Fibroblast of villous mesenchyme (primary cell): ENCODE measurements at regions not wholly inside any gene's neighbourhood (a gene's known extent, or its start where the extent isn't known, plus 50 kb on each side); places are given as distances from the start of the nearest gene placed in this dataset.
"Not testable (repeated sequence)": the region's sequence is repeated elsewhere in the genome, so short reads cannot be mapped to it uniquely, and the experiment has no call there.

ENCODE experiments used
- DNase-seq: peaks from one replicate; pipeline ENCODE4 v3.0.0-alpha.2; 2010; ENCODE audit warnings: low read depth
- H3K4me3 ChIP-seq: 2 replicates; pipeline ENCODE4 v1.5.1; 2011; ENCODE audit warnings: low read depth, mild to moderate bottlenecking, low read length
- CTCF ChIP-seq: IDR thresholded peaks from 2 replicates; pipeline ENCODE4 v1.5.1; 2012; ENCODE audit warnings: low read depth, mild to moderate bottlenecking, low read length; ENCODE audit not compliant: insufficient read depth

GRCh38 chr21:32930673-32931072 lies 95.1 kb upstream of the OLIG2 start:
- no peak overlapping the region for H3K4me3 ChIP-seq
- DNase-seq = no peak
- TF ChIP-seq CTCF = no peak

DNA sequence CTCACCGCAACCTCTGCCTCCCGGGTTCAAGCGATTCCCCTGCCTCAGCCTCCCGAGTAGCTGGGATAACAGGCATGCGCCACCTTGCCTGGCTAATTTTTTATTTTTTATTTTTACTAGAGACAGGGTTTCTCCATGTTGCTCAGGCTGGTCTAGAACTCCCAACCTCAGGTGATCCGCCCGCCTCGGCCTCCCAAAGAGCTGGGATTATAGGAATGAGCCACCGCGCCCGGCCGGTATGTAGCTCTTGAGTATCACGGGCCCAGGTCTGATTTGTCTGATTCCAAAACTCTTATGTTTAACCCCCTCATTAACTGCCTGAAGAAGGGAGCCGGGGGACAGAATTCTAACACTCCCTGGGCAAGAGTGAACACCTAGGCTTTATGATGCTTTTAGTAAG lies 91.7 kb upstream of the OLIG2 start:
- not testable (repeated sequence) for H3K4me3 ChIP-seq, DNase-seq

DNA sequence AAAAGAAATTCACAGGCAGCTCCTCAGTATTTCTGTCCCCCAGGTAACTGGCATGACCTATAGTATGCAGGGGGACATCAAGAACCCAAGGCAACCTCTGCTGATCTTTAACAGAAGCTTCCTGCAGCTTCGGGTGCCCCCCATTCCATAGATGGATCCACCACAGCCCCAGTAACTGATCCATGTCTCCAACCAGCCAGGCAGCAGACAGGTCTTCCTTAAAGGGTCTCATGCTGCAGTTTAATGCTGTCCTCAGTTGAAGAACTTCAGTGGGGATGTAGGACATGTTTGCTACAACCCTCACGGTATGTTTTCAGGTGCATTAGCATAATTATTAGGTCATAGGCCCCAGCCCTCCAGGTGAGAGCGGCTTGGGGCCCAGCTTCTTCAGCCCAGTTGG lies 90.9 kb upstream of the OLIG2 start:
- TF ChIP-seq CTCF = no peak
- H3K4me3 ChIP-seq = no peak overlapping the region
- no peak for DNase-seq

DNA sequence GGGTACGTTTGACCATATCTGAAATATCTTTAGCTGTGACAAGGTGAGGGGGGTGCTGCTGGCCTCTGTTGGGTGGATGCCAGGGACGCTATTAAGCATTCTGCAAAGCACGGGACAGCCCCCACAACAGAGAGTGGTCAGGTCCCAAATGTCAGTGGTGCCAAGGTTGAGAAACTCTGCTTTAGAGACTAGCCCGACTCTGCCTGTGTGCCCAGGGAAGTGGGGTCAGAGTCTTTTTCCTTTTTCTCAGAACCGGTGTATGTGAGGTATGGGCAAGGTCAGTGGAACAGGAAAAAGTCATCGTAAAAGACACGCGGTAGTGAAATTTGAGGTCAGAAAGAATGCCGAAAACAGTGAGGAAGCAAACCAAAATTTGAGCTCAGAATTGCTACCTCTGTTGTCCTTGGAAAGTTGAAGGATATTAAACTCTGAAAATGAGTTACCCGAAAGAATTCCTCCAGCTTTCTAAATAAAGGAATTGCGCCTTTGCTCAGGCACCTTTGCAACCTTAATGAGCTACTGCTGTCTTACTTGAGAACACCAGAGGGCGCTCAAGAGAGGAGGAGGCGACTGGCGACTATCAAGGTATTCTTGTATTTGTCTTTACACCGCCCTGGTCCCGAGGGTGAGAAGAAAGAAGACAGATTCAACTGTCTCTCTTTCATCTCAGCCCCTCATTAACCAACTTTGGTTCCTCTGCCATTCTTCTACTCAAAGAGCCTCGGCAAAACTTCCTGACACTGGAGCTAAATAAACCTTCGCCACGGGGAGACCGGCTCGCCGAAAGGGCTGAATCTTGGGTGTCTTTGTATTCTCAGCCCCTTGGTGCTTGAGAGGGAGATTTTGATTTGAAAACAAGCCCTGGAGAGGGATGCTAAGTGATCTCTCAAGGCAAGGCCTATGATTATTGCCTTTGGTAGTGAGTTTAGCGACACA lies 85.4 kb upstream of the OLIG2 start:
- peak; percentile 49 for DNase-seq
- H3K4me3 ChIP-seq = no peak overlapping the region
- peak; percentile 84 for TF ChIP-seq CTCF

DNA sequence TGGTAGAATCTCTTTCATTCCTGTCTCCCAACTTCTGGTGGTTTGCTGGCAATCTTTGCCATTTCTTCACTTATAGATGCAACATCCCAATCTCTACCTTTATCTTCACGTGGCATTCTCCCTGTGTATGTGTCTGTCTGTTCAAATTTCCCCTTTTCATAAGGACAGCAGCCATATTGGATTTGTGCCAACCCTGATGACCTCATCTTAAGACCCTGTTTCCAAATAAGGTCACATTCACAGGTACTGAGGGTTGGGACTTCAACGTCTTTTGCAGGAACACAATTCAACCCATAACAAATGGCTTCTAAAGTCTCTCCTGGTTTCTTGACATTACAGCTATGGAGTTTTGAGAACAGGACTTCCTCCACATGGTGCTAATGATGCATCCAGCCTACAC lies 84.5 kb upstream of the OLIG2 start:
- TF ChIP-seq CTCF = no peak
- no peak for DNase-seq

DNA sequence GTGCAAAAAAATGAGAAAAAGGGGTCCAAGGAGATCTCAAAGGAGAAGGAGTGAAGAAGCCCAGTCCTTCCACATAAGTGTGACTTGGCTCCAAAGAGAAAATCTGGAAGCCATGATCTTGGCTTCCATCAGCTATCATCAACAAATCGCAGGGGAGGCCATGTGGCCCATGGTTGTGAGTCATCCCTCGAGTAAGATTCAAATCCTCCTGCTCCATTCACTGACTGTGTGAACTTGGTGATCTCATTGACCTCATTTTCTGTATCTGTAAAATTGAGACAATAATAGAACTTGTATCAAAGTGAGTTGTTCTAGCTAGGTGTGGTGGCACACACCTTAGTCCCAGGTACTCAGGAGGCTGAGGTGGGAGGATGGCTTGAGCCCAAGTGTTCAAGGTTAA lies 79.1 kb upstream of the OLIG2 start:
- no peak for DNase-seq
- no peak for TF ChIP-seq CTCF
- no peak overlapping the region for H3K4me3 ChIP-seq

More for the DNA sequence above, 84.5 kb upstream of the OLIG2 start:
- H3K4me3 ChIP-seq = no peak overlapping the region

DNA sequence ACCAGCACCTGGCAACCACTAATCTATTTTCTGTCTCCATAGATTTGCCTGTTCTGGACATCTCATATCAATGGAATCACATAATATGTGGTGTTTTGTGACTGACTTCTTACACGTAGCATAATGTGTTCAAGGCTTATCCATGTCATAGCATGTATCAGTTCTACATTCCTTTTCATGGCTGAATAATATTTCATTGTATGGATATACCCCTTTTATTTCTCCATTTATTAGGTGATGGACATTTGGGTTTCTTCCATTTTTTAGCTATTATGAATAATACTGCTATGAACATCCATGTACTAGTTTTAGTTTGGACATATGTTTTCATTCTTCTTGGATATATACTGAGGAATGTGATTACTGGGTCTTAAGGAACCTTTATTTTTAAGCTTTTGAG lies 78.0 kb upstream of the OLIG2 start:
- TF ChIP-seq CTCF = no peak
- no peak for DNase-seq
- H3K4me3 ChIP-seq = no peak overlapping the region
